Fibroblast of pulmonary artery (primary cell): ENCODE measurements at regions not wholly inside any gene's neighbourhood (a gene's known extent, or its start where the extent isn't known, plus 50 kb on each side); places are given as distances from the start of the nearest gene placed in this dataset.

Experiments used
- DNase-seq: peaks from one replicate; pipeline ENCODE4 v3.0.0-alpha.2; 2010; ENCODE audit warnings: low read depth
- H3K4me3 ChIP-seq: replicated peaks from 2 replicates; pipeline ENCODE4 v1.5.1; 2011; ENCODE audit warnings: low read depth, mild to moderate bottlenecking, control low read depth, low read length, moderate library complexity
- TF ChIP-seq, protein P1 (sequence below): IDR thresholded peaks from 2 replicates; pipeline ENCODE4 v1.5.1; 2011; ENCODE audit warnings: mild to moderate bottlenecking, control low read depth, low read length, inconsistent platforms; ENCODE audit errors: missing control alignments

- TF ChIP-seq, protein P1, sequence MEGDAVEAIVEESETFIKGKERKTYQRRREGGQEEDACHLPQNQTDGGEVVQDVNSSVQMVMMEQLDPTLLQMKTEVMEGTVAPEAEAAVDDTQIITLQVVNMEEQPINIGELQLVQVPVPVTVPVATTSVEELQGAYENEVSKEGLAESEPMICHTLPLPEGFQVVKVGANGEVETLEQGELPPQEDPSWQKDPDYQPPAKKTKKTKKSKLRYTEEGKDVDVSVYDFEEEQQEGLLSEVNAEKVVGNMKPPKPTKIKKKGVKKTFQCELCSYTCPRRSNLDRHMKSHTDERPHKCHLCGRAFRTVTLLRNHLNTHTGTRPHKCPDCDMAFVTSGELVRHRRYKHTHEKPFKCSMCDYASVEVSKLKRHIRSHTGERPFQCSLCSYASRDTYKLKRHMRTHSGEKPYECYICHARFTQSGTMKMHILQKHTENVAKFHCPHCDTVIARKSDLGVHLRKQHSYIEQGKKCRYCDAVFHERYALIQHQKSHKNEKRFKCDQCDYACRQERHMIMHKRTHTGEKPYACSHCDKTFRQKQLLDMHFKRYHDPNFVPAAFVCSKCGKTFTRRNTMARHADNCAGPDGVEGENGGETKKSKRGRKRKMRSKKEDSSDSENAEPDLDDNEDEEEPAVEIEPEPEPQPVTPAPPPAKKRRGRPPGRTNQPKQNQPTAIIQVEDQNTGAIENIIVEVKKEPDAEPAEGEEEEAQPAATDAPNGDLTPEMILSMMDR: no peak
- no peak for DNase-seq
- no peak overlapping the region for H3K4me3 ChIP-seq
Measured at GRCh38 chr17:33933576-33933975, 321.5 kb upstream of the CCL2 start.

DNA sequence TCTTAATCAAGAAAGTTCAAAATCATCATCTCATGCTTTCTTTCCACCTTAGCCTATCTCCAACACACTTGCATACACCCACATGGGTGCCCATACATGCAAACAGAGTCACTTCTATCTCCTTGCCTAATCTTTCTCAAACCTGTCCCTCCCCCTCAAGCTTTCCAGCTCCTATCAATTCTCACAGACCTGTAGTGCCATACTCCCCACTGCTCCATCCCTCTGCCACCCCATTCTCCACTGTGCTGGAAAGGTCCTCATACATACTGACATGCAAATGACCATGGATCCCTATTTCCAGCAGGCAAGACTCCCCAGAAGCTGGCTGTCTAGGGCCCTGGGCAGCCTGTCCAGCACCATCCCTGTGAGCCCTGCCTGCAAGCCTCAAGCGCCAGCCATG is 320.4 kb upstream of the CCL2 start:
- H3K4me3 ChIP-seq: no peak overlapping the region
- TF ChIP-seq, protein P1: no peak
- DNase-seq: no peak

- TF ChIP-seq, protein P1: no peak
- no peak overlapping the region for H3K4me3 ChIP-seq
- DNase-seq: no peak
Measured at GRCh38 chr17:33935822-33936221, 319.3 kb upstream of the CCL2 start.

DNA sequence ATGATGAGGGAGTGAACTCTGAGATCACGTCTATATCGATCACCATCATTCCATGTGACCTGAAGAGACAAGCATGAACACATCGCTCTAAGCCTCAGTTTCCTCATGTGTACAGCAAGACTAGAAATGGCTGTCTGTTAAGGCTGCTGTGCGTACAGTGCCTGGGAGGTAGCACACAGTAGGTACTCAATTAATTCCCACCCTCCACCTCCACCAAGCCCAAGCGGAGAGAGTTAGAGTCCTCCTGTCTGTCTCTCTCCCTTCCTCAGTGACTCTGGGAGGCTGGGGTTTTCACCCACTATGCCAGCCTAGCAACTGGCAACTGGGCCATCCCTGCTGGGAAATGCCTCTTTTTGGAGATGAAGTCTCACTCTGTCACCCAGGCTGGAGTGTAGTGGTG is 318.3 kb upstream of the CCL2 start:
- no peak for DNase-seq
- no peak overlapping the region for H3K4me3 ChIP-seq
- TF ChIP-seq, protein P1: no peak

- TF ChIP-seq, protein P1: no peak
- H3K4me3 ChIP-seq: no peak overlapping the region
- no peak for DNase-seq
Measured at GRCh38 chr17:33939959-33940358, 315.1 kb upstream of the CCL2 start.

- H3K4me3 ChIP-seq: no peak overlapping the region
- TF ChIP-seq, protein P1: no peak
- no peak for DNase-seq
Measured at GRCh38 chr17:33940769-33941370, 314.2 kb upstream of the CCL2 start.

DNA sequence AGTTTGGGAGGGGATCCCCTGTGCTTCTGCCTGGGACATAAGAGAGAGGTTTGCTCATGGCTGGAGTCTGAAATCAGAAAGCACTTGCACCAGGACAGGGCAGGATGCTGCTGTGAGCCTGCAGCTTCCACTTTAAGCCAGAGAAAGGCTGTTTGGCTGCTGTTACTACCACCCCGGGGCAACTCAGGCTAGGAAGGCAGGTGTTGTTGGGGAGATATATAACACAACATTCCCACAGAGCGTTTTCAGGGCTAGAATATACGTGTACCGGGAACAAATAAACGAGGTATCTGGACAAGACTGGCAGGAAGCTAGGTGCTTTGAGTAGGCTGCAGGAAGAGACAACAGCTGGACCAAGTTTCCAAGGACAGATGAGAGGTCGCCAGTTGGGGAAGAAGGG is 313.3 kb upstream of the CCL2 start:
- no peak overlapping the region for H3K4me3 ChIP-seq
- no peak for DNase-seq
- TF ChIP-seq, protein P1: no peak
